Ishikawa (cell line): ENCODE measurements at regions not wholly inside any gene's neighbourhood (a gene's known extent, or its start where the extent isn't known, plus 50 kb on each side); places are given as distances from the start of the nearest gene placed in this dataset.

Experiments used
- CEBPB ChIP-seq: IDR thresholded peaks from 2 replicates; pipeline ENCODE4 v1.6.1; 2012
- CREB1 ChIP-seq: IDR thresholded peaks from 2 replicates; pipeline ENCODE4 v1.6.1; 2012; ENCODE audit warnings: low read depth
- EP300 ChIP-seq: IDR thresholded peaks from 2 replicates; pipeline ENCODE4 v1.6.1; 2012; ENCODE audit warnings: borderline replicate concordance
- MAX ChIP-seq: IDR thresholded peaks from 2 replicates; pipeline ENCODE4 v1.6.1; 2012
- NFIC ChIP-seq: IDR thresholded peaks from 2 replicates; pipeline ENCODE4 v1.6.1; 2012
- REST ChIP-seq: IDR thresholded peaks from 2 replicates; pipeline ENCODE4 v1.6.1; 2012; ENCODE audit warnings: low read depth, mild to moderate bottlenecking
- TAF1 ChIP-seq: IDR thresholded peaks from 2 replicates; pipeline ENCODE4 v1.6.1; 2012; ENCODE audit warnings: low read depth, mild to moderate bottlenecking
- TCF12 ChIP-seq: IDR thresholded peaks from 2 replicates; pipeline ENCODE4 v1.6.1; 2012; ENCODE audit warnings: low read depth
- TEAD4 ChIP-seq: IDR thresholded peaks from 2 replicates; pipeline ENCODE4 v1.6.1; 2012
- USF1 ChIP-seq: IDR thresholded peaks from 2 replicates; pipeline ENCODE4 v1.6.1; 2012
- YY1 ChIP-seq: IDR thresholded peaks from 2 replicates; pipeline ENCODE4 v1.6.1; 2012; ENCODE audit warnings: low read depth

GRCh38 chr14:31937730-31938346, 139.3 kb upstream of the ARHGAP5 start:
- TF ChIP-seq REST (no peak), EP300 (no peak), CEBPB (no peak), TCF12 (no peak), YY1 (no peak), MAX (no peak), NFIC (no peak), TEAD4 (no peak), TAF1 (no peak), CREB1 (no peak), USF1 (no peak)
